IMR-90 (cell line): ENCODE measurements at regions not wholly inside any gene's neighbourhood (a gene's known extent, or its start where the extent isn't known, plus 50 kb on each side); places are given as distances from the start of the nearest gene placed in this dataset.

Source experiments
- ATAC-seq: fragments of 200-7000 bp; cut with Tn5 transposase; 2 replicates; pipeline ENCODE4 v1.9.1; 2020; ENCODE audit warnings: low read depth, mild to moderate bottlenecking, moderate library complexity
- BruUV-seq: library from RNA; stranded (reverse); fragments of 400-500 nt; replicated peaks from 2 replicates; lab custom pipeline; 2021; lab: Mats Ljungman, UMichigan
- CTCF ChIA-PET: fragments of 300-600 bp; formaldehyde crosslinking; extraction: SDS; loops from one replicate; lab custom pipeline; 2021; ENCODE audit warnings: antibody characterized with exemption; lab: Yijun Ruan, JAX
- POLR2A ChIA-PET: fragments of 300-600 bp; sonication (Branson Sonifier 250); formaldehyde crosslinking; loops from one replicate; lab custom pipeline; 2022; ENCODE audit warnings: antibody characterized with exemption; ENCODE audit not compliant: unreplicated experiment; lab: Charles Lee
- DNase-seq: peaks from one replicate; pipeline ENCODE4 v3.0.0; 2013
- H2AFZ ChIP-seq: replicated peaks from 2 replicates; pipeline ENCODE3; 2013; ENCODE audit warnings: low read length, mild to moderate bottlenecking; ENCODE audit not compliant: poor library complexity
- H2AK5ac ChIP-seq: 2 replicates; pipeline ENCODE4 v1.6.1; 2013; ENCODE audit warnings: low read depth, low read length, inconsistent platforms
- H2AK9ac ChIP-seq: replicated peaks from 2 replicates; pipeline ENCODE3; 2013; ENCODE audit warnings: mild to moderate bottlenecking, low read depth, low read length, moderate library complexity; ENCODE audit not compliant: poor library complexity
- H2BK120ac ChIP-seq: 2 replicates; pipeline ENCODE4 v1.6.1; 2013; ENCODE audit warnings: low read depth, low read length, inconsistent platforms
- H2BK15ac ChIP-seq: 3 replicates; pipeline ENCODE4 v1.6.1; 2013; ENCODE audit warnings: low read depth, low read length, inconsistent platforms
- H2BK20ac ChIP-seq: 2 replicates; pipeline ENCODE4 v1.6.1; 2013; ENCODE audit warnings: low read depth, mild to moderate bottlenecking, inconsistent platforms, low read length, moderate library complexity
- H2BK5ac ChIP-seq: 2 replicates; pipeline ENCODE4 v1.6.1; 2013; ENCODE audit warnings: mild to moderate bottlenecking, low read depth, low read length, inconsistent platforms; ENCODE audit not compliant: poor library complexity, severe bottlenecking
- H3K14ac ChIP-seq: replicated peaks from 2 replicates; pipeline ENCODE4 v1.6.1; 2013; ENCODE audit warnings: low read depth, low read length, inconsistent platforms
- H3K18ac ChIP-seq: 2 replicates; pipeline ENCODE4 v1.6.1; 2013; ENCODE audit warnings: low read depth, low read length, control low read depth
- H3K23ac ChIP-seq: 2 replicates; pipeline ENCODE4 v1.6.1; 2013; ENCODE audit warnings: low read depth, low read length, inconsistent platforms
- H3K27ac ChIP-seq: 2 replicates; pipeline ENCODE4 v1.5.1; 2013; ENCODE audit warnings: mild to moderate bottlenecking, control low read depth, low read length; ENCODE audit not compliant: insufficient read depth
- H3K27me3 ChIP-seq: 2 replicates; pipeline ENCODE4 v1.6.1; 2013; ENCODE audit warnings: low read length; ENCODE audit not compliant: control insufficient read depth, insufficient read depth
- H3K36me3 ChIP-seq: 2 replicates; pipeline ENCODE4 v1.6.1; 2013; ENCODE audit warnings: low read length, mixed read lengths; ENCODE audit not compliant: control insufficient read depth, insufficient read depth
- H3K4ac ChIP-seq: 2 replicates; pipeline ENCODE4 v1.6.1; 2013; ENCODE audit warnings: low read depth, low read length, inconsistent platforms
- H3K4me1 ChIP-seq: 2 replicates; pipeline ENCODE4 v1.6.1; 2013; ENCODE audit warnings: low read length, mixed read lengths; ENCODE audit not compliant: control insufficient read depth, insufficient read depth
- H3K4me2 ChIP-seq: 2 replicates; pipeline ENCODE4 v1.6.1; 2013; ENCODE audit warnings: low read depth, mild to moderate bottlenecking, control low read depth, low read length, moderate library complexity
- H3K4me3 ChIP-seq: 2 replicates; pipeline ENCODE4 v1.5.1; 2013; ENCODE audit warnings: low read depth, mild to moderate bottlenecking, control low read depth, low read length, moderate library complexity; ENCODE audit not compliant: insufficient read depth
- H3K56ac ChIP-seq: 2 replicates; pipeline ENCODE4 v1.6.1; 2013; ENCODE audit warnings: low read length, inconsistent platforms; ENCODE audit not compliant: insufficient read depth; ENCODE audit errors: extremely low read depth
- H3K79me1 ChIP-seq, 2 experiments: 2 replicates each; pipeline ENCODE4 v1.6.1; 2013; ENCODE audit warnings: low read length in 2 of 2, inconsistent platforms in 1 of 2, low read depth in 1 of 2
- H3K9ac ChIP-seq: 2 replicates; pipeline ENCODE4 v1.6.1; 2013; ENCODE audit warnings: low read depth, low read length, control low read depth
- H3K9me1 ChIP-seq: 2 replicates; pipeline ENCODE4 v1.6.1; 2013; ENCODE audit warnings: low read length, inconsistent platforms; ENCODE audit not compliant: insufficient read depth
- H3K9me3 ChIP-seq: 2 replicates; pipeline ENCODE4 v1.6.1; 2013; ENCODE audit warnings: low read length; ENCODE audit not compliant: control insufficient read depth, insufficient read depth
- H4K20me1 ChIP-seq: 2 replicates; pipeline ENCODE4 v1.6.1; 2013; ENCODE audit warnings: low read length, inconsistent platforms; ENCODE audit not compliant: insufficient read depth
- H4K5ac ChIP-seq: 2 replicates; pipeline ENCODE4 v1.6.1; 2013; ENCODE audit warnings: mild to moderate bottlenecking, low read depth, low read length, control low read depth
- H4K8ac ChIP-seq, 2 experiments: 2 replicates each; pipeline ENCODE4 v1.6.1; 2013; ENCODE audit warnings: low read depth in 2 of 2, low read length in 2 of 2, control low read depth in 1 of 2, inconsistent platforms in 1 of 2
- H4K91ac ChIP-seq: 2 replicates; pipeline ENCODE4 v1.6.1; 2013; ENCODE audit warnings: low read depth, low read length, inconsistent platforms; ENCODE audit not compliant: insufficient read depth
- BHLHE40 ChIP-seq: fragments of 150-350 bp; IDR thresholded peaks from 2 replicates; pipeline ENCODE4 v1.6.1; 2016; ENCODE audit warnings: mild to moderate bottlenecking, low read depth, low read length
- NFE2L2 ChIP-seq: fragments of 150-350 bp; IDR thresholded peaks from 2 replicates; pipeline ENCODE4 v1.6.1; 2016; ENCODE audit warnings: low read depth, mild to moderate bottlenecking, low read length
- SMC3 ChIP-seq: fragments of 150-350 bp; IDR thresholded peaks from 2 replicates; pipeline ENCODE4 v1.6.1; 2016; ENCODE audit warnings: low read depth, mild to moderate bottlenecking, antibody characterized with exemption, low read length, moderate library complexity
- WGBS, 2 experiments: methylation state at CpG; one replicate each; pipeline versions ENCODE4 v1.1.5 to v1.1.7; 2013; ENCODE audit warnings: missing lambda C conversion rate in 2 of 2; ENCODE audit not compliant: insufficient read length in 1 of 2; ENCODE audit errors: extremely low coverage in 2 of 2; 5-methylcytosine and 5-hydroxymethylcytosine counted together
- dilution Hi-C: fragments of 300-500 bp; cut with HindIII; formaldehyde crosslinking; loops from one replicate; pipeline ENCODE4 v1.14.3; 2018; ENCODE audit warnings: low sequenced_read_pairs; ENCODE audit not compliant: unreplicated experiment
- in situ Hi-C: fragments of 300-500 bp; cut with MboI; formaldehyde crosslinking; loops from 3 replicates; pipeline ENCODE4 v1.14.3; 2019; ENCODE audit warnings: low sequenced_read_pairs, inconsistent platforms, mixed read lengths
- intact Hi-C: fragments of 100-400 bp; cut with micrococcal nuclease; formaldehyde crosslinking; loops from 2 replicates; pipeline ENCODE4 v1.10.0; 2022
- TF ChIP-seq, protein P1 (sequence below): conservative IDR thresholded peaks from 2 replicates; pipeline ENCODE4 v1.5.1; 2012; ENCODE audit warnings: mild to moderate bottlenecking, low read depth, low read length, improper control_type of control experiment
- TF ChIP-seq, protein P2 (sequence below): fragments of 150-350 bp; IDR thresholded peaks from 2 replicates; pipeline ENCODE4 v1.6.1; 2016; ENCODE audit warnings: low read depth, mild to moderate bottlenecking, low read length, moderate library complexity, borderline replicate concordance

DNA sequence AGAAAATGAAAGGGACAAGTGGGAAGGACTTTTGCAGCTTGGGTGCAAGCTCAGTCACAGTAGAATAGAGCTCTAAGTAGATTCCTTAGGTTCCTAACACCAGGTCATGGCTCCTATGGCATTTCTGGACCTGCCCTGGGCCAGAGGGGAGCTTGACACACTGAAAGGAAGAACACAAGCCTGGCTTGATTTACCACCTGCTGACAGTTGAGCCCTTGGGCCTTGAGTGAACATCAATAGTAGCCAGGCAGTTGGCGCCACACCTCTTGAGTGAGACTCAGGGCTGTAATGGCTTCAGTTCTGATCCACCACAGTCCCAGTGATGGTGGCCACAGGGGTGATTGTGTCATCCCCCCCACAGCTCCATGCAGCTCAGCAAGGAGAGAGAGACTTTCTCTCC lies 221.9 kb upstream of the PCDH17 start:
- Histone ChIP-seq H3K4me1 (no peaks in the 10 kb centered on the region), H3K18ac (no peak overlapping the region), H3K27me3 (no peaks in the 10 kb centered on the region), H2BK20ac (no peak overlapping the region), H3K9ac (no peak overlapping the region), H3K23ac (no peak overlapping the region), H3K9me1 (no peaks in the 10 kb centered on the region), H3K4ac (no peak overlapping the region), H2AFZ (no peak overlapping the region), H3K79me1 (no peaks in the 10 kb centered on the region), H3K14ac (no peak overlapping the region), H3K4me3 (no peak overlapping the region), H2BK5ac (no peak overlapping the region), H4K8ac (no peak overlapping the region), H3K27ac (no peak overlapping the region), H2BK15ac (no peak overlapping the region), H4K91ac (no peak overlapping the region), H2AK9ac (no peak overlapping the region), H2BK120ac (no peak overlapping the region), H3K36me3 (no peaks in the 10 kb centered on the region), H4K20me1 (no peaks in the 10 kb centered on the region), H3K9me3 (peaks cover 11% of the 10 kb centered on the region), H3K4me2 (no peak overlapping the region), H4K5ac (no peak overlapping the region), H3K56ac (no peak overlapping the region), H2AK5ac (no peak overlapping the region)
- TF ChIP-seq NFE2L2 (no peak), SMC3 (no peak), BHLHE40 (no peak)
- TF ChIP-seq, protein P1, sequence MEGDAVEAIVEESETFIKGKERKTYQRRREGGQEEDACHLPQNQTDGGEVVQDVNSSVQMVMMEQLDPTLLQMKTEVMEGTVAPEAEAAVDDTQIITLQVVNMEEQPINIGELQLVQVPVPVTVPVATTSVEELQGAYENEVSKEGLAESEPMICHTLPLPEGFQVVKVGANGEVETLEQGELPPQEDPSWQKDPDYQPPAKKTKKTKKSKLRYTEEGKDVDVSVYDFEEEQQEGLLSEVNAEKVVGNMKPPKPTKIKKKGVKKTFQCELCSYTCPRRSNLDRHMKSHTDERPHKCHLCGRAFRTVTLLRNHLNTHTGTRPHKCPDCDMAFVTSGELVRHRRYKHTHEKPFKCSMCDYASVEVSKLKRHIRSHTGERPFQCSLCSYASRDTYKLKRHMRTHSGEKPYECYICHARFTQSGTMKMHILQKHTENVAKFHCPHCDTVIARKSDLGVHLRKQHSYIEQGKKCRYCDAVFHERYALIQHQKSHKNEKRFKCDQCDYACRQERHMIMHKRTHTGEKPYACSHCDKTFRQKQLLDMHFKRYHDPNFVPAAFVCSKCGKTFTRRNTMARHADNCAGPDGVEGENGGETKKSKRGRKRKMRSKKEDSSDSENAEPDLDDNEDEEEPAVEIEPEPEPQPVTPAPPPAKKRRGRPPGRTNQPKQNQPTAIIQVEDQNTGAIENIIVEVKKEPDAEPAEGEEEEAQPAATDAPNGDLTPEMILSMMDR, result no peak
- TF ChIP-seq, protein P2, sequence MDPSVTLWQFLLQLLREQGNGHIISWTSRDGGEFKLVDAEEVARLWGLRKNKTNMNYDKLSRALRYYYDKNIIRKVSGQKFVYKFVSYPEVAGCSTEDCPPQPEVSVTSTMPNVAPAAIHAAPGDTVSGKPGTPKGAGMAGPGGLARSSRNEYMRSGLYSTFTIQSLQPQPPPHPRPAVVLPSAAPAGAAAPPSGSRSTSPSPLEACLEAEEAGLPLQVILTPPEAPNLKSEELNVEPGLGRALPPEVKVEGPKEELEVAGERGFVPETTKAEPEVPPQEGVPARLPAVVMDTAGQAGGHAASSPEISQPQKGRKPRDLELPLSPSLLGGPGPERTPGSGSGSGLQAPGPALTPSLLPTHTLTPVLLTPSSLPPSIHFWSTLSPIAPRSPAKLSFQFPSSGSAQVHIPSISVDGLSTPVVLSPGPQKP, result no peak
- ATAC-seq, result no peak
- intact Hi-C loops, result no loop called here
- ChIA-PET CTCF (no interaction called here), POLR2A (no interaction called here)
- no peak for DNase-seq
- WGBS, 2 experiments, result no CpG with 5 or more reads among the region's 1 CpG
- dilution Hi-C loops, result no loop called here
- in situ Hi-C loops, result no loop called here
- BruUV-seq, result no TSS peak
